ENCODE measurements at regions not wholly inside any gene's neighbourhood (a gene's known extent, or its start where the extent isn't known, plus 50 kb on each side); places are given as distances from the start of the nearest gene placed in this dataset.
"Not testable (repeated sequence)": the region's sequence is repeated elsewhere in the genome, so short reads cannot be mapped to it uniquely, and the experiment has no call there.

DNA sequence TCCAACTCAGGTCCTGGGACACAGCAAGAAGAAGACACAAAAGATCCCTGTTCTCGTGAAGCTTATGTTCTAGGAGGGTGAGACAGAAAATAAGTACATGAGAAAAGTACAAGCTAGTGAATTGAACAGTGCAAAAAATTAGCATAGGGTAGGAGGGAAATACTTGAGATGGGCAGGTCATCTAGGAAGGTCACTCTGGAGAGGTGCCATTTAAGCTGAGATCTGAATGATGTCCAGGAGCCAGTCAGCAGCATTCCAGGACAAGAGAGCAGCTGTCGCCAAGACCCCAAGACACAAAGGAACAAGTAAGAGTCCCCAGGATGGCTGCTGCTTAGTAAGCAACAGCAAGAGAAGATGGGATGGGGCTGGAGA lies 379.4 kb downstream of the ANAPC1 start:
- TF ChIP-seq, protein P1, sequence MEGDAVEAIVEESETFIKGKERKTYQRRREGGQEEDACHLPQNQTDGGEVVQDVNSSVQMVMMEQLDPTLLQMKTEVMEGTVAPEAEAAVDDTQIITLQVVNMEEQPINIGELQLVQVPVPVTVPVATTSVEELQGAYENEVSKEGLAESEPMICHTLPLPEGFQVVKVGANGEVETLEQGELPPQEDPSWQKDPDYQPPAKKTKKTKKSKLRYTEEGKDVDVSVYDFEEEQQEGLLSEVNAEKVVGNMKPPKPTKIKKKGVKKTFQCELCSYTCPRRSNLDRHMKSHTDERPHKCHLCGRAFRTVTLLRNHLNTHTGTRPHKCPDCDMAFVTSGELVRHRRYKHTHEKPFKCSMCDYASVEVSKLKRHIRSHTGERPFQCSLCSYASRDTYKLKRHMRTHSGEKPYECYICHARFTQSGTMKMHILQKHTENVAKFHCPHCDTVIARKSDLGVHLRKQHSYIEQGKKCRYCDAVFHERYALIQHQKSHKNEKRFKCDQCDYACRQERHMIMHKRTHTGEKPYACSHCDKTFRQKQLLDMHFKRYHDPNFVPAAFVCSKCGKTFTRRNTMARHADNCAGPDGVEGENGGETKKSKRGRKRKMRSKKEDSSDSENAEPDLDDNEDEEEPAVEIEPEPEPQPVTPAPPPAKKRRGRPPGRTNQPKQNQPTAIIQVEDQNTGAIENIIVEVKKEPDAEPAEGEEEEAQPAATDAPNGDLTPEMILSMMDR (IDR thresholded peaks at IDR 0.05 in 2 of 3, conservative IDR thresholded peaks at IDR 0.05 in 1 of 3; ENCODE audit: borderline replicate concordance in 1 of 3, insufficient read depth in 1 of 3, low read depth in 2 of 3, low read length in 2 of 3), result not testable (repeated sequence)
- TF ChIP-seq POLR2AphosphoS5 (IDR thresholded peaks at IDR 0.05; ENCODE audit: low read depth, low read length); EGR1 (IDR thresholded peaks at IDR 0.05; ENCODE audit: low read depth); POLR2A (IDR thresholded peaks at IDR 0.05; ENCODE audit: borderline replicate concordance, extremely low read depth, insufficient read depth, insufficient read length); FOSL1 (IDR thresholded peaks at IDR 0.05; ENCODE audit: low read depth); EZH2 (IDR thresholded peaks at IDR 0.05): not testable (repeated sequence)
- TF ChIP-seq, protein P2, sequence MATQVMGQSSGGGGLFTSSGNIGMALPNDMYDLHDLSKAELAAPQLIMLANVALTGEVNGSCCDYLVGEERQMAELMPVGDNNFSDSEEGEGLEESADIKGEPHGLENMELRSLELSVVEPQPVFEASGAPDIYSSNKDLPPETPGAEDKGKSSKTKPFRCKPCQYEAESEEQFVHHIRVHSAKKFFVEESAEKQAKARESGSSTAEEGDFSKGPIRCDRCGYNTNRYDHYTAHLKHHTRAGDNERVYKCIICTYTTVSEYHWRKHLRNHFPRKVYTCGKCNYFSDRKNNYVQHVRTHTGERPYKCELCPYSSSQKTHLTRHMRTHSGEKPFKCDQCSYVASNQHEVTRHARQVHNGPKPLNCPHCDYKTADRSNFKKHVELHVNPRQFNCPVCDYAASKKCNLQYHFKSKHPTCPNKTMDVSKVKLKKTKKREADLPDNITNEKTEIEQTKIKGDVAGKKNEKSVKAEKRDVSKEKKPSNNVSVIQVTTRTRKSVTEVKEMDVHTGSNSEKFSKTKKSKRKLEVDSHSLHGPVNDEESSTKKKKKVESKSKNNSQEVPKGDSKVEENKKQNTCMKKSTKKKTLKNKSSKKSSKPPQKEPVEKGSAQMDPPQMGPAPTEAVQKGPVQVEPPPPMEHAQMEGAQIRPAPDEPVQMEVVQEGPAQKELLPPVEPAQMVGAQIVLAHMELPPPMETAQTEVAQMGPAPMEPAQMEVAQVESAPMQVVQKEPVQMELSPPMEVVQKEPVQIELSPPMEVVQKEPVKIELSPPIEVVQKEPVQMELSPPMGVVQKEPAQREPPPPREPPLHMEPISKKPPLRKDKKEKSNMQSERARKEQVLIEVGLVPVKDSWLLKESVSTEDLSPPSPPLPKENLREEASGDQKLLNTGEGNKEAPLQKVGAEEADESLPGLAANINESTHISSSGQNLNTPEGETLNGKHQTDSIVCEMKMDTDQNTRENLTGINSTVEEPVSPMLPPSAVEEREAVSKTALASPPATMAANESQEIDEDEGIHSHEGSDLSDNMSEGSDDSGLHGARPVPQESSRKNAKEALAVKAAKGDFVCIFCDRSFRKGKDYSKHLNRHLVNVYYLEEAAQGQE (IDR thresholded peaks at IDR 0.05; ENCODE audit: low read depth), result not testable (repeated sequence)

Measured in HCT116 (cell line).